AG04449 (cell line): ENCODE measurements at regions not wholly inside any gene's neighbourhood (a gene's known extent, or its start where the extent isn't known, plus 50 kb on each side); places are given as distances from the start of the nearest gene placed in this dataset.

Experiments used
- CTCF ChIA-PET: fragments of 350-600 bp; formaldehyde crosslinking; extraction: SDS; loops from one replicate; lab custom pipeline; 2021; ENCODE audit warnings: antibody characterized with exemption; lab: Yijun Ruan, JAX
- POLR2A ChIA-PET: fragments of 400-600, 350-600 bp; formaldehyde crosslinking; extraction: SDS; loops from one replicate; lab custom pipeline; 2020; ENCODE audit warnings: antibody characterized with exemption, inconsistent platforms; lab: Yijun Ruan, JAX
- DNase-seq: peaks from one replicate; pipeline ENCODE4 v3.0.0-alpha.2; 2010; ENCODE audit warnings: low read depth, low spot score
- H3K4me3 ChIP-seq: 2 replicates; pipeline ENCODE4 v1.5.1; 2011; ENCODE audit warnings: low read depth, mild to moderate bottlenecking, control low read depth, low read length
- TF ChIP-seq, protein P1 (sequence below): IDR thresholded peaks from one replicate; pipeline ENCODE4 v1.5.1; 2011; ENCODE audit warnings: mild to moderate bottlenecking, moderate library complexity, low read length, control low read depth, inconsistent platforms; ENCODE audit not compliant: insufficient read depth; ENCODE audit errors: missing control alignments

DNA sequence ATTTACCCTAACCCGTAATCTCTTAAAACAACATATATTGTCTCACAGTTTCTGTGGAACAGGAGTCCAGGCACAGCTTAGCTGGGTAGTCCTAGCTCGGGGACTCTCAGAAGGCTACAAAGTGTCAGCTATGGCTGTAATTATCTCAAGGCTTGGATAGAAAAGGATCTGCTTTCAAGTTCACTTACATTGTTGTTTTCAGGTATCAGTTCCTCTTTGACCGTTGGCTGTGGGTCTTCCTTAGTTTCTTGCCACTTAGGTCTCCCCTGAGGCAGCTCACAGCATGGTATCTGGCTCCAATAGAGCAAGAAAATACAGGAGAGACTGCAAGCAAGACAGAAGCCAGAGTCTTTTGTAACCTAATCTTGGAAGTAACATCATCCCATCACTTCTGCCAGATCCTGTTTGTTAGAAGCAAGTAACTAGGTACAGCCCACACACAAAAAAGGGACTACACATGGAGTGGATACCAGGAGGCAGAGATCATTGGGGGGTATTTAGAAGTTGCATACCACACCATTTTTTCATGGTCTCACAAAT is 137.0 kb downstream of the MAGEB5 start:
- CTCF ChIA-PET: no interaction called here
- POLR2A ChIA-PET: no interaction called here

DNA sequence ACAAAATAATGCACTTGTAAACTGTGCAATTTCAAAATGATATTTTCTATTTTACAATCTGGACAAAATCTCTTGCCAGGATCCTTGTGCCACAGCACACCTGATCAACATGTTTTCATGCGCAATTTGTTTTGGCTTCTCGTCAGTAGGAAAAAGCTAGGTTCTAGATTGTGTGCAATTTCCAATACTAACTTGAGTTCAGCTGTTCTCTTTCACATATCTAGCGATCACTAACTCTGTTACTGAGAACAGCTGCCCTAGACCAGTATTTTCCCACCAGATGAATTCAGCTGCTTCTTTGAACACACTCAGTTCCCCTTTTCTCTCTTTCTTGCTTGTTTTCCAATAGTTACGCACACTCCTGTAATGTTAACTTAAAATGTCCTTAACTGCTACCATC is 131.2 kb downstream of the MAGEB5 start:
- ChIA-PET POLR2A (no interaction called here), CTCF (no interaction called here)
- TF ChIP-seq, protein P1, sequence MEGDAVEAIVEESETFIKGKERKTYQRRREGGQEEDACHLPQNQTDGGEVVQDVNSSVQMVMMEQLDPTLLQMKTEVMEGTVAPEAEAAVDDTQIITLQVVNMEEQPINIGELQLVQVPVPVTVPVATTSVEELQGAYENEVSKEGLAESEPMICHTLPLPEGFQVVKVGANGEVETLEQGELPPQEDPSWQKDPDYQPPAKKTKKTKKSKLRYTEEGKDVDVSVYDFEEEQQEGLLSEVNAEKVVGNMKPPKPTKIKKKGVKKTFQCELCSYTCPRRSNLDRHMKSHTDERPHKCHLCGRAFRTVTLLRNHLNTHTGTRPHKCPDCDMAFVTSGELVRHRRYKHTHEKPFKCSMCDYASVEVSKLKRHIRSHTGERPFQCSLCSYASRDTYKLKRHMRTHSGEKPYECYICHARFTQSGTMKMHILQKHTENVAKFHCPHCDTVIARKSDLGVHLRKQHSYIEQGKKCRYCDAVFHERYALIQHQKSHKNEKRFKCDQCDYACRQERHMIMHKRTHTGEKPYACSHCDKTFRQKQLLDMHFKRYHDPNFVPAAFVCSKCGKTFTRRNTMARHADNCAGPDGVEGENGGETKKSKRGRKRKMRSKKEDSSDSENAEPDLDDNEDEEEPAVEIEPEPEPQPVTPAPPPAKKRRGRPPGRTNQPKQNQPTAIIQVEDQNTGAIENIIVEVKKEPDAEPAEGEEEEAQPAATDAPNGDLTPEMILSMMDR: no peak
- no peak for DNase-seq
- no peak overlapping the region for H3K4me3 ChIP-seq

More for the DNA sequence above, 137.0 kb downstream of the MAGEB5 start:
- no peak for DNase-seq
- H3K4me3 ChIP-seq: no peak overlapping the region
- TF ChIP-seq, protein P1: no peak

DNA sequence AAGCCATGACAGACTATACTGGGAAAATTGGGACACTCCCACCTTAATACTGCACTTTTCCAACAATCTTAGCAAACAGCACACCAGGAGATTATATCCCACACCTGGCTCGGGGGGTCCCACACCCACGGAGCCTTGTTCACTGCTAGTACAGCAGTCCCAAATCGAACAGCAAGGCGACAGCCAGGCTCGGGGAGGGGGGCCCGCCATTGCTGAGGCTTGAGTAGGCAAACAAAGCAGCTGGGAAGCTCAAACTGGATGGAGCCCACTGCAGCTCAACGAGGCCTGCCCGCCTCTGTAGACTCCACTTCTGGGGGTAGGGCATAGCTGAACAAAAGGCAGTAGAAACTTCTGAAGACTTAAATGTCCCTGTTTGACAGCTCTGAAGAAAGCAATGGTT is 118.3 kb downstream of the MAGEB5 start:
- TF ChIP-seq, protein P1: no peak
- ChIA-PET POLR2A (no interaction called here), CTCF (no interaction called here)
- no peak overlapping the region for H3K4me3 ChIP-seq
- no peak for DNase-seq

DNA sequence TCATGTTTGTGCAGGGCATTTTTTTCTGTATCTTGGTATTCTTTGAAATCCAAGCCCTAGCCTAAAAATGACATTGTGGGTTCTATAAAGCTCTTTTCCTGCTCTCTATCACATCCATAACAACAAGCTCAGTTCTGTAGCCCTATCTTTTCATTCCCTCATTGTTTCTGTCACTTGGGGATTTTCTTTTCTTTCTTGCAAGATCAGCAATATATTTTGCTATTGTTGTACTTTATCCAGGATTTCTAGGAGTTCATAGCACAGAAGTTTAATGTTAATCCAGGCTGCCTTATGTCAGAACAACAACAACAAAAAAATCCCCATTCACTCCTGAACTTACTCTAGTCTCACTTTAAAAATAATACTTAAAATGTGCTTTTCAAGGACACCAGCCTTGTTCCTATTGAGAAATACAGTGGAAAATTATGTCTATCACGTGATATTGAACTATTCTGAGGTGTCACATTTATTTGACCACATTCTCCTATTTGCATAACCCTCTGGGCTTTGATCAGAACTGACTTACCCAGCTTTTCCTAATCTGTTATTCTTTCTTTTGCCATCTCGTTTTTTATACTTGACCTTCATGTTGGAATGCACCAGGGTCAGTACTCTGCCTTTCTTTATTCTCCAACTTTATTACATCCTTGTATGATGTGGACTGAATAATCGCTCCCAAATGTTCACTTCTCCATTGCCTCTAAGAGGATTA is 112.8 kb downstream of the MAGEB5 start:
- H3K4me3 ChIP-seq: no peak overlapping the region
- ChIA-PET POLR2A (no interaction called here), CTCF (no interaction called here)
- TF ChIP-seq, protein P1: no peak
- DNase-seq: no peak

DNA sequence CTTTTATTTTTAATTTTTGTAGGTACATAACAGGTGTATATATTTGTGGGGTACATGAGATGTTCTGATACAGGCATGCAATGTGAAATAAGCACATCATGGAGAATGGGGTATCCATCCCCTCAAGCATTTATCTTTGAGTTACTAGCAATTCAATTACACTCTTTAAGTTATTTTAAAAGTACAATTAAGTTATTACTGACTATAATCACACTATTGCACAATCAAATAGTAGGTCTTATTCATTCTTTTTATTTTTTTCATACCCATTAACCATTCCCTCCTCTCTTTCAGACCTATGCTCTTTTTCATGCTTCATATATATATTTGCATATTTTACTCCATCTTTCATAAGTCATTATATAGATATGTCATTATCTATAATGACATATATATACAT is 93.3 kb downstream of the MAGEB5 start:
- POLR2A ChIA-PET: no interaction called here
- TF ChIP-seq, protein P1: no peak

DNA sequence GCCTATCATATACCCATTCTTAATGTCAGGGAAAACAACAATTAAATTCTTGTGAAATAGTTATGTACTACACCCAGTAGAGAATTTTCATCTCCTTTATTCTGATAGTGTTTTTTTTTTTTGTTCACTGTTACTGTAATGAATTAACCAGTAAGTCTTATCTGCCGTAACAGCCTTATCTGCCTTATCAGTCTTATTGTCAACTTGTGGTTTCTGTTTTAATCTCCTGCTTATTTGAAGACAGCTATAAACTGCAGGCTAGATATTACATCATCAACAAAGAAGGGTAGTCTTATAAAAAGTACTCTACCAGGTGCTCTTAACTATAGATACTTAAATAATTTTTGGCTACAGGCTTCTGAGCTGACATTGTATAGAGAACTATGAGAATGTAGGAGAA is 79.5 kb downstream of the MAGEB5 start:
- POLR2A ChIA-PET: no interaction called here
- CTCF ChIA-PET: no interaction called here
- no peak overlapping the region for H3K4me3 ChIP-seq
- DNase-seq: no peak
- TF ChIP-seq, protein P1: no peak

More for the DNA sequence above, 93.3 kb downstream of the MAGEB5 start:
- CTCF ChIA-PET: no interaction called here
- no peak for DNase-seq
- H3K4me3 ChIP-seq: no peak overlapping the region
